NCI-H187 (cell line): ENCODE measurements at regions not wholly inside any gene's neighbourhood (a gene's known extent, or its start where the extent isn't known, plus 50 kb on each side); places are given as distances from the start of the nearest gene placed in this dataset.
"Not testable (repeated sequence)": the region's sequence is repeated elsewhere in the genome, so short reads cannot be mapped to it uniquely, and the experiment has no call there.

Source experiments
- DNase-seq, 2 experiments: peaks; one replicate each; lab custom pipeline; 2025; lab: John Stamatoyannopoulos, UW

GRCh38 chr7:10773430-10773829 is 200.2 kb upstream of the PHF14 start:
- no peak for DNase-seq

- no peak for DNase-seq
Measured at GRCh38 chr7:10779465-10780399, 193.9 kb upstream of the PHF14 start.

- DNase-seq = no peak
Measured at GRCh38 chr7:10780400-10780747, 193.3 kb upstream of the PHF14 start.

- DNase-seq = not testable (repeated sequence)
Measured at GRCh38 chr7:10786976-10787375, 186.7 kb upstream of the PHF14 start.

- no peak for DNase-seq
Measured at GRCh38 chr7:10789170-10789569, 184.5 kb upstream of the PHF14 start.

GRCh38 chr7:10790910-10791309 is 182.8 kb upstream of the PHF14 start:
- DNase-seq = no peak

GRCh38 chr7:10793995-10794775 is 179.5 kb upstream of the PHF14 start:
- no peak for DNase-seq

- DNase-seq = no peak
Measured at GRCh38 chr7:10797157-10797556, 176.5 kb upstream of the PHF14 start.

GRCh38 chr7:10798044-10798443 is 175.6 kb upstream of the PHF14 start:
- no peak for DNase-seq

- no peak for DNase-seq
Measured at GRCh38 chr7:10799475-10799874, 174.2 kb upstream of the PHF14 start.

- no peak for DNase-seq
Measured at GRCh38 chr7:10802011-10802410, 171.7 kb upstream of the PHF14 start.

- DNase-seq = no peak
Measured at GRCh38 chr7:10802526-10802925, 171.1 kb upstream of the PHF14 start.

- no peak for DNase-seq
Measured at GRCh38 chr7:10803720-10804119, 170.0 kb upstream of the PHF14 start.

GRCh38 chr7:10804770-10805169 is 168.9 kb upstream of the PHF14 start:
- DNase-seq = no peak

- no peak for DNase-seq
Measured at GRCh38 chr7:10815546-10815945, 158.1 kb upstream of the PHF14 start.

GRCh38 chr7:10821156-10821555 is 152.5 kb upstream of the PHF14 start:
- no peak for DNase-seq

GRCh38 chr7:10824154-10824553 is 149.5 kb upstream of the PHF14 start:
- no peak for DNase-seq

GRCh38 chr7:10838228-10838627 is 135.4 kb upstream of the PHF14 start:
- no peak for DNase-seq

- no peak for DNase-seq
Measured at GRCh38 chr7:10845225-10845624, 128.4 kb upstream of the PHF14 start.

GRCh38 chr7:10855583-10855982 is 118.1 kb upstream of the PHF14 start:
- no peak for DNase-seq

- no peak for DNase-seq
Measured at GRCh38 chr7:10860516-10860915, 113.2 kb upstream of the PHF14 start.

GRCh38 chr7:10863476-10863875 is 110.2 kb upstream of the PHF14 start:
- DNase-seq = no peak

GRCh38 chr7:10874666-10875065 is 99.0 kb upstream of the PHF14 start:
- DNase-seq = no peak
